ENCODE measurements at regions not wholly inside any gene's neighbourhood (a gene's known extent, or its start where the extent isn't known, plus 50 kb on each side); places are given as distances from the start of the nearest gene placed in this dataset.

DNA sequence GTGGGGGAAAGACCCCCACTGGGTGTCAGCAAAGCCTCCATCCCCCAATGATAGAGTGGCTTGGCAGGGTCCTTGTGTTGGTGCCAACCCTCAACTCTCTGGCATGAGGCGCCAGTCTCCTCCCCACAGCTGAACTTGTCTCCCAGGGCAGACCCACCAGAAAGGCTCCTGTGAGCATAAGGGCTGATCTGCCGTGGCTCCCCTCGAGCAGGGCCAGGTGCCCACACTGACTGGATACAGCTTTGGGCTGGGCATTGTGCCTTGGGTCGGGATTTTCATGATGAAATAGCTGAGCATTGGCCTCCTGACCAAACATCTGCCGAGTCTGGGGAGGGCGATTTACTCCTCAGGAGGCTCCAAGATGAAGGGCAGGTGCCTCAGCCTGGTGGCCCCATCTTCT is 68.1 kb upstream of the NPTX2 start:
- TF ChIP-seq EZH2 (optimal IDR thresholded peaks at IDR 0.05; ENCODE audit: low read depth, low read length), result no peak
- TF ChIP-seq, protein P1, sequence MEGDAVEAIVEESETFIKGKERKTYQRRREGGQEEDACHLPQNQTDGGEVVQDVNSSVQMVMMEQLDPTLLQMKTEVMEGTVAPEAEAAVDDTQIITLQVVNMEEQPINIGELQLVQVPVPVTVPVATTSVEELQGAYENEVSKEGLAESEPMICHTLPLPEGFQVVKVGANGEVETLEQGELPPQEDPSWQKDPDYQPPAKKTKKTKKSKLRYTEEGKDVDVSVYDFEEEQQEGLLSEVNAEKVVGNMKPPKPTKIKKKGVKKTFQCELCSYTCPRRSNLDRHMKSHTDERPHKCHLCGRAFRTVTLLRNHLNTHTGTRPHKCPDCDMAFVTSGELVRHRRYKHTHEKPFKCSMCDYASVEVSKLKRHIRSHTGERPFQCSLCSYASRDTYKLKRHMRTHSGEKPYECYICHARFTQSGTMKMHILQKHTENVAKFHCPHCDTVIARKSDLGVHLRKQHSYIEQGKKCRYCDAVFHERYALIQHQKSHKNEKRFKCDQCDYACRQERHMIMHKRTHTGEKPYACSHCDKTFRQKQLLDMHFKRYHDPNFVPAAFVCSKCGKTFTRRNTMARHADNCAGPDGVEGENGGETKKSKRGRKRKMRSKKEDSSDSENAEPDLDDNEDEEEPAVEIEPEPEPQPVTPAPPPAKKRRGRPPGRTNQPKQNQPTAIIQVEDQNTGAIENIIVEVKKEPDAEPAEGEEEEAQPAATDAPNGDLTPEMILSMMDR (IDR thresholded peaks at IDR 0.05; ENCODE audit: low read length), result no peak

Data from MM.1S (cell line).